K562 (cell line): ENCODE measurements at regions not wholly inside any gene's neighbourhood (a gene's known extent, or its start where the extent isn't known, plus 50 kb on each side); places are given as distances from the start of the nearest gene placed in this dataset.

Experiments
- ATAC-seq: fragments of 200-7000 bp; cut with Tn5 transposase; 3 replicates; pipeline ENCODE4 v1.9.1; 2020; ENCODE audit warnings: moderate library complexity
- BruUV-seq: library from RNA; stranded (reverse); fragments of 400-500 nt; replicated peaks from 2 replicates; lab custom pipeline; 2021; lab: Mats Ljungman, UMichigan
- CTCF ChIA-PET: fragments of 300-600 bp; formaldehyde crosslinking; extraction: SDS; loops from one replicate; lab custom pipeline; 2021; ENCODE audit warnings: low intra/inter-chr PET ratio; lab: Yijun Ruan, JAX
- POLR2A ChIA-PET: fragments of 300-600, 350-650 bp; sonication (Branson Sonifier 250); formaldehyde crosslinking; extraction: SDS; loops from one replicate; lab custom pipeline; 2021; ENCODE audit warnings: antibody characterized with exemption, inconsistent platforms; lab: Yijun Ruan, JAX
- DNase-seq, 4 experiments: peaks; one replicate each; pipeline versions ENCODE4 v3.0.0 to v3.0.0-alpha.2; 2011 to 2018; ENCODE audit warnings: low spot score in 3 of 4, mixed read lengths in 3 of 4; ENCODE audit errors: extremely low read depth in 1 of 4
- FAIRE-seq: peaks from 2 replicates; lab custom pipeline; 2011; peaks lifted over from hg19 to GRCh38; lab: Jason Lieb, UNC
- H2AFZ ChIP-seq: 2 replicates; pipeline ENCODE4 v1.6.0; 2011; ENCODE audit warnings: low read depth, low read length, control low read depth, inconsistent platforms
- H3K27ac ChIP-seq: fragments of 200-600 bp; 3 replicates; pipeline ENCODE4 v1.8.0; 2011; ENCODE audit warnings: low read depth, mild to moderate bottlenecking, control low read depth, inconsistent platforms, low read length, moderate library complexity, mixed read lengths; ENCODE audit errors: extremely low read depth
- H3K27me3 ChIP-seq, 2 experiments: fragments of 300-600 bp in 1 of 2; 2 replicates in 1 of 2; 3 replicates in 1 of 2; pipeline versions ENCODE4 v1.6.0 to v1.8.0; 2011; ENCODE audit warnings: inconsistent platforms in 2 of 2, low read length in 2 of 2, mild to moderate bottlenecking in 1 of 2, mixed read lengths in 1 of 2, moderate library complexity in 1 of 2; ENCODE audit not compliant: control insufficient read depth in 2 of 2, insufficient read depth in 2 of 2
- H3K36me3 ChIP-seq: fragments of 300-600 bp; 3 replicates; pipeline ENCODE4 v1.8.0; 2011; ENCODE audit warnings: mild to moderate bottlenecking, low read length, inconsistent platforms; ENCODE audit not compliant: control insufficient read depth, insufficient read depth
- H3K4me1 ChIP-seq, 2 experiments: fragments of 200-600 bp in 1 of 2; replicated peaks in 1 of 2; 2 replicates in 1 of 2; 3 replicates in 1 of 2; pipeline versions ENCODE4 v1.5.1 to v1.8.0; 2011; ENCODE audit warnings: inconsistent platforms in 2 of 2, low read length in 2 of 2, mild to moderate bottlenecking in 1 of 2, mixed read lengths in 1 of 2, moderate library complexity in 1 of 2; ENCODE audit not compliant: control insufficient read depth in 2 of 2, insufficient read depth in 2 of 2
- H3K4me2 ChIP-seq: 2 replicates; pipeline ENCODE4 v1.6.1; 2011; ENCODE audit warnings: low read length, control low read depth, inconsistent platforms, mixed read lengths; ENCODE audit not compliant: insufficient read depth
- H3K4me3 ChIP-seq: fragments of 200-600 bp; sonication (generic), shearing (Covaris generic); 2 replicates; pipeline ENCODE4 v1.5.1; 2016; ENCODE audit warnings: control low read depth, inconsistent platforms
- H3K79me2 ChIP-seq: fragments of 200-600 bp; 3 replicates; pipeline ENCODE4 v1.8.0; 2011; ENCODE audit warnings: low read length, inconsistent platforms; ENCODE audit not compliant: control insufficient read depth, insufficient read depth
- H3K9ac ChIP-seq, 2 experiments: 2 replicates each; pipeline versions ENCODE4 v1.6.0 to v1.6.1; 2011; ENCODE audit warnings: low read depth in 2 of 2, low read length in 2 of 2, control low read depth in 1 of 2, inconsistent platforms in 1 of 2, mild to moderate bottlenecking in 1 of 2, mixed read lengths in 1 of 2; ENCODE audit not compliant: insufficient read depth in 1 of 2
- H3K9me1 ChIP-seq: one replicate; pipeline ENCODE4 v1.6.0; 2011; ENCODE audit warnings: inconsistent platforms, mild to moderate bottlenecking, low read length, moderate library complexity; ENCODE audit not compliant: control insufficient read depth, insufficient read depth
- H3K9me3 ChIP-seq: replicated peaks from 2 replicates; pipeline ENCODE4 v1.5.1; 2011; ENCODE audit warnings: low read depth, low read length, inconsistent platforms; ENCODE audit not compliant: control insufficient read depth, insufficient read depth
- H4K20me1 ChIP-seq: replicated peaks from 2 replicates; pipeline ENCODE4 v1.6.1; 2011; ENCODE audit warnings: low read length, inconsistent platforms, mixed read lengths; ENCODE audit not compliant: control insufficient read depth, insufficient read depth
- ATF1 ChIP-seq, 2 experiments: fragments of 450-650 bp in 1 of 2; IDR thresholded peaks; 2 replicates each; pipeline ENCODE4 v1.6.1; 2016; ENCODE audit warnings: missing compliant biosample characterization in 1 of 2, missing genetic modification characterization in 1 of 2
- CREB3 ChIP-seq: fragments of 450-650 bp; conservative IDR thresholded peaks from 2 replicates; pipeline ENCODE4 v1.6.1; 2016; ENCODE audit warnings: missing genetic modification characterization, low read depth, mild to moderate bottlenecking, missing compliant biosample characterization, moderate library complexity
- ETV5 ChIP-seq: sonication (generic); formaldehyde crosslinking; IDR thresholded peaks from 2 replicates; pipeline ENCODE4 v1.4.0; 2020; ENCODE audit warnings: low read depth, mild to moderate bottlenecking, missing genetic modification reagents
- LCOR ChIP-seq: sonication (generic); formaldehyde crosslinking; IDR thresholded peaks from 2 replicates; pipeline ENCODE4 v1.8.0; 2022; ENCODE audit warnings: mild to moderate bottlenecking, missing genetic modification reagents
- PHF8 ChIP-seq: fragments of 200-600 bp; sonication (generic); IDR thresholded peaks from 2 replicates; pipeline ENCODE4 v1.6.1; 2012; ENCODE audit warnings: mixed run types, mild to moderate bottlenecking, inconsistent platforms, low read length, moderate library complexity, borderline replicate concordance
- SAP30 ChIP-seq: fragments of 200-600 bp; sonication (generic); IDR thresholded peaks from 2 replicates; pipeline ENCODE4 v1.6.1; 2012; ENCODE audit warnings: borderline replicate concordance, low read depth, mild to moderate bottlenecking, moderate library complexity, low read length, control low read depth, inconsistent platforms; ENCODE audit not compliant: insufficient read depth, poor library complexity, severe bottlenecking
- SMC3 ChIP-seq: conservative IDR thresholded peaks from 2 replicates; pipeline ENCODE4 v1.6.1; 2011; ENCODE audit warnings: low read depth, low read length, improper control_type of control experiment; ENCODE audit not compliant: insufficient read depth
- TARDBP ChIP-seq: fragments of 450-650 bp; IDR thresholded peaks from 2 replicates; pipeline ENCODE4 v1.6.1; 2016
- VEZF1 ChIP-seq: fragments of 200-800 bp; sonication (Bioruptor generic); IDR thresholded peaks from 2 replicates; pipeline ENCODE4 v1.6.1; 2017; ENCODE audit warnings: missing genetic modification characterization, missing compliant biosample characterization
- ZNF311 ChIP-seq: fragments of 250-450 bp; sonication (Bioruptor Pico); IDR thresholded peaks from 2 replicates; pipeline ENCODE4 v1.4.0; 2020; ENCODE audit warnings: mild to moderate bottlenecking, moderate library complexity
- ZNF384 ChIP-seq: IDR thresholded peaks from 2 replicates; pipeline ENCODE4 v1.6.1; 2012; ENCODE audit warnings: low read depth, low read length, improper control_type of control experiment
- ZNF79 ChIP-seq: fragments of 250-450 bp; sonication (Bioruptor Pico); IDR thresholded peaks from 2 replicates; pipeline ENCODE4 v1.4.0; 2020; ENCODE audit warnings: low read depth, mild to moderate bottlenecking, moderate library complexity
- WGBS: fragments of 100-300 bp; shearing (Covaris generic); methylation state at CpG from one replicate; pipeline ENCODE4 v1.1.6; 2016; ENCODE audit warnings: low coverage, mixed read lengths; ENCODE audit not compliant: insufficient coverage; ENCODE audit errors: missing lambda C conversion rate; 5-methylcytosine and 5-hydroxymethylcytosine counted together
- in situ Hi-C: fragments of 300-500 bp; cut with MboI; formaldehyde crosslinking; loops from 4 replicates; pipeline ENCODE4 v1.15.0; 2018; ENCODE audit warnings: inconsistent platforms, mixed read lengths
- intact Hi-C: fragments of 100-400 bp; cut with micrococcal nuclease; formaldehyde crosslinking; loops from 2 replicates; pipeline ENCODE4 v1.14.2; 2022
- TF ChIP-seq, protein P1 (sequence below): fragments of 250-450 bp; sonication (Bioruptor Pico); IDR thresholded peaks from 2 replicates; pipeline ENCODE4 v1.8.0; 2021; ENCODE audit warnings: moderate library complexity, mild to moderate bottlenecking, inconsistent platforms
- TF ChIP-seq, protein P2 (sequence below), 2 experiments: fragments of 450-650 bp; IDR thresholded peaks; 2 replicates each; pipeline ENCODE4 v1.6.1; 2016

DNA sequence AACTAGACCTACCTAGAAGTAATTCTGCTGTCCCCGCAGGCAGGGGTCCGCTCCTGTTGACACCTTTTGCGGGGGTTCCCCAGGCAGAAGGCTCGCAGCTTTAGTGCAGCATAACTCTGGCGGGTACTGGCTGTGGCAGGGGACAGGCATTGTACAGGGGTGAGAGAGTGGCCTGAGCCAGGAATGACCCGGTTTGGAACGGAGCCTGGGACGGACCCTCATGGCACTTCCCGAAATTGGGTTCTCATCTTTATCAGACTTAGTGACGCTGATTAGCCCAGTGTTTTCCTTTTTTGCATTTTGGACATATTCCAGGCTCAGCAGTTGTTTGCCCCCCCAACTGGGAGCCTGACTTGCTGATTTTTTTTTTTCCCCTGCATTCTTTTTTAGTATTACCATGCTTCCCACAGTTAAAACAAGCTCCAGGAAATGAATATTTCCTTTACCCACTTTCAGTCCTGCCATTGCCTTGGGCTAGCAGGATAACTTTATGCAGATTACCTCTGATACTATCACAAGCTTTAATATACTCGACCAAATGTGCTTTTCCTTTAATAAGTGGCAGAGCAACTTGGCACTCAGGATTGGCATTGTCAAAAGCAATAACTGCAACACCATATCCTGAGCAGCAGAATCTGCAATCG lies 55.8 kb upstream of the WDR1 start:
- peaks cover 40% of the 10 kb centered on the region for H3K79me2 ChIP-seq
- peaks cover 27 to 77% of the 10 kb centered on the region in 2 experiments for H3K4me1 ChIP-seq
- H3K27me3 ChIP-seq, result no peaks in the 10 kb centered on the region
- H3K9me3 ChIP-seq, result 0 out of 2 replicates have a peak, but pooled peaks cover 3% of the 10 kb centered on the region
- in situ Hi-C loops, result loop anchor here (25.0 kb wide), 1 partner anchor 1240 kb away; no protein-coding TSS in a partner anchor
- ATAC-seq (peak; percentile 40), DNase-seq (peak in 2 of 4 experiments; percentile 27 to 53), FAIRE-seq (no peak)
- peak overlapping the region; percentile 31 for H3K4me3 ChIP-seq
- H3K36me3 ChIP-seq, result no peaks in the 10 kb centered on the region; the same call in 2 of the 3 replicates
- intact Hi-C loops, result loop anchor here (2.0 to 5.0 kb wide), 3 partner anchors 14 to 285 kb away; partner anchors contain the start of gene ZNF518B
- CTCF ChIA-PET, result interaction anchor here (1.5 kb wide), 1 partner anchor 231 kb away, joined by 5 read pairs; no protein-coding TSS in a partner anchor
- POLR2A ChIA-PET, result interaction anchor here (0.6 to 6.7 kb wide), 7 partner anchors 9 to 285 kb away, joined by 3 to 65 read pairs (median 5); partner anchors contain the start of genes WDR1 and ZNF518B
- H3K4me2 ChIP-seq, result peak overlapping the region; percentile 86
- peak overlapping the region; percentile 87 for H3K9ac ChIP-seq
- H3K27ac ChIP-seq, result peak overlapping the region; percentile 93
- peak overlapping the region; percentile 71 for H2AFZ ChIP-seq
- H3K9me1 ChIP-seq, result no peaks in the 10 kb centered on the region
- BruUV-seq, result no TSS peak
- WGBS, result 6% methylated on average over 12 of the region's 12 CpGs
- H4K20me1 ChIP-seq, result no peaks in the 10 kb centered on the region
- TF ChIP-seq SAP30 (no peak), SMC3 (no peak), ZNF384 (peak; percentile 58; the same call in 1 of the 2 replicates), LCOR (CRISPR knock-in tag) (no peak), ATF1 (CRISPR knock-in tag; IDR thresholded peaks at IDR 0.05) (no peak), ATF1 (tag; IDR thresholded peaks at IDR 0.05) (peak; percentile 49), TARDBP (no peak), CREB3 (tag) (peak; percentile 74; the same call in 1 of the 2 replicates), ZNF79 (CRISPR knock-in tag) (peak; percentile 27; the same call in 1 of the 2 replicates), PHF8 (peak; percentile 20; the same call in 1 of the 2 replicates), VEZF1 (CRISPR knock-in tag) (peak; percentile 54), ZNF311 (CRISPR knock-in tag) (0 out of 2 replicates have a peak, but pooled peaks have one; percentile 48), ETV5 (no peak)
- TF ChIP-seq, protein P1, sequence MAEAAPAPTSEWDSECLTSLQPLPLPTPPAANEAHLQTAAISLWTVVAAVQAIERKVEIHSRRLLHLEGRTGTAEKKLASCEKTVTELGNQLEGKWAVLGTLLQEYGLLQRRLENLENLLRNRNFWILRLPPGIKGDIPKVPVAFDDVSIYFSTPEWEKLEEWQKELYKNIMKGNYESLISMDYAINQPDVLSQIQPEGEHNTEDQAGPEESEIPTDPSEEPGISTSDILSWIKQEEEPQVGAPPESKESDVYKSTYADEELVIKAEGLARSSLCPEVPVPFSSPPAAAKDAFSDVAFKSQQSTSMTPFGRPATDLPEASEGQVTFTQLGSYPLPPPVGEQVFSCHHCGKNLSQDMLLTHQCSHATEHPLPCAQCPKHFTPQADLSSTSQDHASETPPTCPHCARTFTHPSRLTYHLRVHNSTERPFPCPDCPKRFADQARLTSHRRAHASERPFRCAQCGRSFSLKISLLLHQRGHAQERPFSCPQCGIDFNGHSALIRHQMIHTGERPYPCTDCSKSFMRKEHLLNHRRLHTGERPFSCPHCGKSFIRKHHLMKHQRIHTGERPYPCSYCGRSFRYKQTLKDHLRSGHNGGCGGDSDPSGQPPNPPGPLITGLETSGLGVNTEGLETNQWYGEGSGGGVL (CRISPR knock-in tag), result no peak
- TF ChIP-seq, protein P2, sequence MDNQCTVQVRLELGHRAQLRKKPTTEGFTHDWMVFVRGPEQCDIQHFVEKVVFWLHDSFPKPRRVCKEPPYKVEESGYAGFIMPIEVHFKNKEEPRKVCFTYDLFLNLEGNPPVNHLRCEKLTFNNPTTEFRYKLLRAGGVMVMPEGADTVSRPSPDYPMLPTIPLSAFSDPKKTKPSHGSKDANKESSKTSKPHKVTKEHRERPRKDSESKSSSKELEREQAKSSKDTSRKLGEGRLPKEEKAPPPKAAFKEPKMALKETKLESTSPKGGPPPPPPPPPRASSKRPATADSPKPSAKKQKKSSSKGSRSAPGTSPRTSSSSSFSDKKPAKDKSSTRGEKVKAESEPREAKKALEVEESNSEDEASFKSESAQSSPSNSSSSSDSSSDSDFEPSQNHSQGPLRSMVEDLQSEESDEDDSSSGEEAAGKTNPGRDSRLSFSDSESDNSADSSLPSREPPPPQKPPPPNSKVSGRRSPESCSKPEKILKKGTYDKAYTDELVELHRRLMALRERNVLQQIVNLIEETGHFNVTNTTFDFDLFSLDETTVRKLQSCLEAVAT (IDR thresholded peaks at IDR 0.05), result 0 out of 4 replicates have a peak, but pooled peaks of 1 of the 2 experiments have one; percentile 10
